GM18867 (cell line): ENCODE measurements at regions not wholly inside any gene's neighbourhood (a gene's known extent, or its start where the extent isn't known, plus 50 kb on each side); places are given as distances from the start of the nearest gene placed in this dataset.

ENCODE experiments used
- ATAC-seq: cut with Tn5 transposase; IDR thresholded peaks from one replicate; pipeline ENCODE4 v1.9.1; 2021; ENCODE audit warnings: mild to moderate bottlenecking, moderate library complexity; ENCODE audit not compliant: unreplicated experiment

GRCh38 chr2:16081316-16082200 is 141.2 kb downstream of the MYCN start:
- no peak for ATAC-seq

GRCh38 chr2:16080516-16080915 is 140.2 kb downstream of the MYCN start:
- no peak for ATAC-seq

- no peak for ATAC-seq
Observed at GRCh38 chr2:16080071-16080470, 139.7 kb downstream of the MYCN start.

- ATAC-seq = no peak
Observed at GRCh38 chr2:16079637-16080036, 139.3 kb downstream of the MYCN start.

GRCh38 chr2:16077601-16078000 is 137.3 kb downstream of the MYCN start:
- ATAC-seq = no peak

GRCh38 chr2:16076911-16077310 is 136.6 kb downstream of the MYCN start:
- ATAC-seq = no peak

GRCh38 chr2:16075045-16076012 is 135.0 kb downstream of the MYCN start:
- ATAC-seq = no peak

- no peak for ATAC-seq
Observed at GRCh38 chr2:16073921-16074425, 133.6 kb downstream of the MYCN start.

- ATAC-seq = no peak
Observed at GRCh38 chr2:16073471-16073870, 133.1 kb downstream of the MYCN start.

- no peak for ATAC-seq
Observed at GRCh38 chr2:16072638-16073290, 132.4 kb downstream of the MYCN start.

- ATAC-seq = no peak
Observed at GRCh38 chr2:16071865-16072637, 131.7 kb downstream of the MYCN start.

GRCh38 chr2:16071039-16071864 is 130.9 kb downstream of the MYCN start:
- ATAC-seq = no peak

GRCh38 chr2:16070648-16070971 is 130.3 kb downstream of the MYCN start:
- ATAC-seq = no peak

- no peak for ATAC-seq
Observed at GRCh38 chr2:16069933-16070647, 129.7 kb downstream of the MYCN start.

- no peak for ATAC-seq
Observed at GRCh38 chr2:16069663-16069932, 129.2 kb downstream of the MYCN start.

- ATAC-seq = no peak
Observed at GRCh38 chr2:16068552-16068940, 128.2 kb downstream of the MYCN start.

GRCh38 chr2:16067866-16068551 is 127.7 kb downstream of the MYCN start:
- ATAC-seq = no peak

GRCh38 chr2:16067444-16067843 is 127.1 kb downstream of the MYCN start:
- no peak for ATAC-seq

- ATAC-seq = no peak
Observed at GRCh38 chr2:16067037-16067406, 126.7 kb downstream of the MYCN start.
